ENCODE measurements at regions not wholly inside any gene's neighbourhood (a gene's known extent, or its start where the extent isn't known, plus 50 kb on each side); places are given as distances from the start of the nearest gene placed in this dataset.

DNA sequence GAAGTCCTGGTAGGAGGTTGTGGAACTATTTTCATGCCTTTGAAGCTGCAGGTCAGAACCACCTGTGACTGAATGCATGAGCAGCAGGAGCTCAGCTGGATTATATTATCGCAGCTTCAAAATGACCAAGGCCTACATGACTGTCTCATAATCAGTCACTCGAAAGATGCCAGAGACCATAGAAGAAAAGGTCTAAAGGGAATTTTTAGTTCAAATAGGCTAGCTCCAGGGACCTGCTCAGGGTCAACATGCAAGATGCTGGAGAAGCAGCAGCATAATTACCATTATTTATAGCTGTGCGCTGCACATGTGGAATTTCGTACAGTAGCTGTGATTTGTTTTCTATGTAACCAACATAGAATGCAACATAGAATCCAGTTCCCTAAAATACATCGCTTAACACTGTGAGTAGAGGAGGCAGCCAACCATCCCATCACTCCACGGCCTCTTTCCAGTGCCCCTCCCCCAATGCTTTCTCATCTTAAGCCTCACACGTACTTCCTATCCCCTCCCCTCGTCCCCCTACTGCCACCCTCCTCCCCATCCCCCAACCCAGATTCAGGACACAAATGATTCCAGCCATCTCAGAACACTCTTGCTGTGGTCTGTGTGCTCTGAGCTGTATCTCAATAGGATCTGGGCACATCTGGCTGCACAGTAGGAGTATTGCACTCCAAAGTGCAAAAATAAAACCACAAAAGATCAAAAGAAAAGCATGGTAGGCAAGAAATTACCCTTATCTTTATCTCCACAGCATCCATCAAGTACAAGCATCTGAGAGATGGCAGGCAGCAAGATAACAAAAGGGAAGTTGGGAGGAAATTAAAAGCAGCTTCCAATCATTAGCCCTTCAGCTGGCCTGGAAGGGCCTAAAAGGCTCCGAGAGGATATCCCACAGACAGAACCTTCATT, 352.8 kb upstream of the SEMA6D start:
- TF ChIP-seq TAF1 (IDR thresholded peaks at IDR 0.05; ENCODE audit: borderline replicate concordance, insufficient read depth, low read length) (no peak), REST (IDR thresholded peaks at IDR 0.05; ENCODE audit: insufficient read depth in 1 of 2, low read depth in 2 of 2, low read length in 2 of 2) (no peak), POLR2AphosphoS5 (IDR thresholded peaks at IDR 0.05; ENCODE audit: low read depth, low read length) (no peak)
